Adrenal gland (tissue), 9 donors: ENCODE measurements at regions not wholly inside any gene's neighbourhood (a gene's known extent, or its start where the extent isn't known, plus 50 kb on each side); places are given as distances from the start of the nearest gene placed in this dataset.

Experiments
- DNase-seq, 7 donors: peaks; one replicate each; pipeline ENCODE4 v3.0.0-alpha.2; 2019 to 2020
- H3K27ac ChIP-seq, 5 donors: fragments of 200-600 bp; sonication (generic) in 4 of 5; 1 replicate in 3 of 5; 2 replicates in 2 of 5; pipeline versions ENCODE4 v1.5.1 to v1.8.0; 2016 to 2020; ENCODE audit warnings: mild to moderate bottlenecking in 1 of 5
- H3K27me3 ChIP-seq: fragments of 200-600 bp; 2 replicates; pipeline ENCODE4 v1.8.0; 2021
- H3K36me3 ChIP-seq, 2 donors: fragments of 200-600 bp; replicated peaks in 1 of 2; 1 replicate in 1 of 2; 2 replicates in 1 of 2; pipeline versions ENCODE4 v1.5.1 to v1.8.0; 2018 to 2022
- H3K4me1 ChIP-seq, 2 donors: fragments of 200-600 bp; replicated peaks in 1 of 2; 1 replicate in 1 of 2; 2 replicates in 1 of 2; pipeline versions ENCODE4 v1.5.1 to v1.8.0; 2018 to 2021
- H3K4me3 ChIP-seq, 4 donors: fragments of 200-600 bp; sonication (generic) in 3 of 4; one replicate each; pipeline ENCODE4 v1.5.1; 2016 to 2018
- H3K9me3 ChIP-seq, 3 donors: fragments of 200-600 bp; sonication (generic) in 1 of 3; replicated peaks in 1 of 3; 1 replicate in 2 of 3; 2 replicates in 1 of 3; pipeline versions ENCODE4 v1.5.1 to v1.8.0; 2016 to 2021
- CTCF ChIP-seq, 6 experiments: fragments of 450-650 bp in 4 of 6; fragments of 200-600 bp in 2 of 6; sonication (generic) in 1 of 6; IDR thresholded peaks; 1 replicate in 5 of 6; 2 replicates in 1 of 6; pipeline versions ENCODE4 v1.5.1 to v1.8.0; 2016 to 2021; ENCODE audit warnings: antibody characterized with exemption in 6 of 6, mild to moderate bottlenecking in 2 of 6, moderate library complexity in 1 of 6
- POLR2A ChIP-seq, 2 donors: fragments of 450-650 bp; IDR thresholded peaks; one replicate each; pipeline ENCODE4 v1.6.1; 2017; ENCODE audit warnings: antibody characterized with exemption in 2 of 2, mild to moderate bottlenecking in 2 of 2, moderate library complexity in 1 of 2
- WGBS, 4 donors: extraction: QIAGEN DNeasy Blood & Tissue Kit in 2 of 4; methylation state at CpG; one replicate each; pipeline versions ENCODE4 v1.1.5 to v1.1.7; 2013 to 2017; 5-methylcytosine and 5-hydroxymethylcytosine counted together
- intact Hi-C, 2 donors: fragments of 100-400 bp; cut with DNase I; formaldehyde crosslinking; loops; one replicate each; pipeline versions ENCODE4 v1.14.1 to v1.15.0; 2022 to 2023
- donor health status: healthy with polysubstance abuse.
- donor health status: Bipolar disorder and iron deficiency.
- donor health status: DM: yes; HTN: yes; CAD: no.
- donor health status: DM: no; HTN: no; CAD: no.
- donor health status: DM: no; HTN: no; CAD: no.

GRCh38 chr2:217060951-217061547 is 201.2 kb upstream of the TNP1 start:
- intact Hi-C loops: loop anchor here in 1 of 2 donors (10.0 kb wide), 1 partner anchor 356 kb away; no protein-coding TSS in a partner anchor
- Histone ChIP-seq H3K4me3 (no peak overlapping the region), H3K36me3 (no peaks in the 10 kb centered on the region), H3K4me1 (no peaks in the 10 kb centered on the region), H3K9me3 (no peaks in the 10 kb centered on the region), H3K27me3 (no peaks in the 10 kb centered on the region), H3K27ac (no peak overlapping the region)
- DNase-seq: no peak
- WGBS, 4 donors: 75 to 85% (median 82%) methylated on average over 3 of the region's 3 CpGs
- no peak for TF ChIP-seq CTCF (IDR thresholded peaks at IDR 0.05)
- TF ChIP-seq POLR2A (IDR thresholded peaks at IDR 0.05): no peak

- no peaks in the 10 kb centered on the region for H3K9me3 ChIP-seq
- no peak overlapping the region for H3K4me3 ChIP-seq
- no peaks in the 10 kb centered on the region for H3K4me1 ChIP-seq
- intact Hi-C loops: loop anchor here in 1 of 2 donors (10.0 kb wide), 1 partner anchor 356 kb away; no protein-coding TSS in a partner anchor
- no peak overlapping the region for H3K27ac ChIP-seq
- 72 to 92% (median 87%) methylated on average over 2 of the region's 2 CpGs for WGBS, 4 donors
- no peak for TF ChIP-seq CTCF (IDR thresholded peaks at IDR 0.05)
- no peak for TF ChIP-seq POLR2A (IDR thresholded peaks at IDR 0.05)
- H3K27me3 ChIP-seq: no peaks in the 10 kb centered on the region
- no peaks in the 10 kb centered on the region for H3K36me3 ChIP-seq
- DNase-seq: no peak
Observed at GRCh38 chr2:217060516-217060915, 200.7 kb upstream of the TNP1 start.

- WGBS, 4 donors: 88 to 92% (median 90%) methylated on average over 4 of the region's 4 CpGs
- Histone ChIP-seq H3K27me3 (no peaks in the 10 kb centered on the region), H3K36me3 (no peaks in the 10 kb centered on the region), H3K4me3 (no peak overlapping the region), H3K27ac (peak overlapping the region in 1 of 5 donors; percentile 58), H3K4me1 (no peaks in the 10 kb centered on the region), H3K9me3 (no peaks in the 10 kb centered on the region)
- intact Hi-C loops: loop anchor here in 1 of 2 donors (10.0 kb wide), 1 partner anchor 354 kb away; no protein-coding TSS in a partner anchor
- DNase-seq: peak in 3 of 7 donors; percentile 26 to 64 (median 35)
- TF ChIP-seq CTCF (IDR thresholded peaks at IDR 0.05) (no peak), POLR2A (IDR thresholded peaks at IDR 0.05) (no peak)
Observed at GRCh38 chr2:217058791-217059755, 199.2 kb upstream of the TNP1 start.

- Histone ChIP-seq H3K9me3 (no peaks in the 10 kb centered on the region), H3K36me3 (no peaks in the 10 kb centered on the region), H3K27me3 (no peaks in the 10 kb centered on the region), H3K27ac (no peak overlapping the region), H3K4me3 (no peak overlapping the region), H3K4me1 (no peaks in the 10 kb centered on the region)
- intact Hi-C loops: loop anchor here in 1 of 2 donors (10.0 kb wide), 1 partner anchor 353 kb away; no protein-coding TSS in a partner anchor
- 72 to 89% (median 76%) methylated on average over 3 of the region's 3 CpGs for WGBS, 4 donors
- no peak for DNase-seq
- TF ChIP-seq POLR2A (IDR thresholded peaks at IDR 0.05) (no peak), CTCF (IDR thresholded peaks at IDR 0.05) (no peak)
Observed at GRCh38 chr2:217057773-217058172, 197.9 kb upstream of the TNP1 start.
